ENCODE measurements at regions not wholly inside any gene's neighbourhood (a gene's known extent, or its start where the extent isn't known, plus 50 kb on each side); places are given as distances from the start of the nearest gene placed in this dataset.
"Not testable (repeated sequence)": the region's sequence is repeated elsewhere in the genome, so short reads cannot be mapped to it uniquely, and the experiment has no call there.

- no peak for DNase-seq
Observed at GRCh38 chr10:36534471-36535002, 590.9 kb upstream of the ANKRD30A start.

GRCh38 chr10:36533861-36534260 is 591.5 kb upstream of the ANKRD30A start:
- DNase-seq: no peak

- DNase-seq: no peak
Observed at GRCh38 chr10:36533316-36533715, 592.1 kb upstream of the ANKRD30A start.

GRCh38 chr10:36531621-36532020 is 593.8 kb upstream of the ANKRD30A start:
- DNase-seq: no peak

- DNase-seq: no peak
Observed at GRCh38 chr10:36526033-36526432, 599.4 kb upstream of the ANKRD30A start.

GRCh38 chr10:36524126-36524525 is 601.3 kb upstream of the ANKRD30A start:
- DNase-seq: not testable (repeated sequence)

- no peak for DNase-seq
Observed at GRCh38 chr10:36519909-36520308, 605.5 kb upstream of the ANKRD30A start.

- DNase-seq: no peak
Observed at GRCh38 chr10:36516281-36516680, 609.1 kb upstream of the ANKRD30A start.

- DNase-seq: no peak
Observed at GRCh38 chr10:36515319-36515718, 610.1 kb upstream of the ANKRD30A start.

- no peak for DNase-seq
Observed at GRCh38 chr10:36507715-36508114, 617.7 kb upstream of the ANKRD30A start.

GRCh38 chr10:36506697-36507496 is 618.5 kb upstream of the ANKRD30A start:
- no peak for DNase-seq

GRCh38 chr10:36506261-36506660 is 619.1 kb upstream of the ANKRD30A start:
- no peak for DNase-seq

- no peak for DNase-seq
Observed at GRCh38 chr10:36504758-36505157, 620.6 kb upstream of the ANKRD30A start.

- DNase-seq: no peak
Observed at GRCh38 chr10:36500266-36500665, 625.1 kb upstream of the ANKRD30A start.

- DNase-seq: no peak
Observed at GRCh38 chr10:36499693-36500092, 625.7 kb upstream of the ANKRD30A start.

- DNase-seq: no peak
Observed at GRCh38 chr10:36496758-36497157, 628.6 kb upstream of the ANKRD30A start.

GRCh38 chr10:36494371-36494770 is 631.0 kb upstream of the ANKRD30A start:
- DNase-seq: no peak

- no peak for DNase-seq
Observed at GRCh38 chr10:36493516-36493880, 631.9 kb upstream of the ANKRD30A start.

- no peak for DNase-seq
Observed at GRCh38 chr10:36492590-36493515, 632.5 kb upstream of the ANKRD30A start.

GRCh38 chr10:36491926-36492325 is 633.5 kb upstream of the ANKRD30A start:
- DNase-seq: no peak

GRCh38 chr10:36489611-36490228 is 635.7 kb upstream of the ANKRD30A start:
- no peak for DNase-seq

- DNase-seq: no peak
Observed at GRCh38 chr10:36489181-36489580, 636.2 kb upstream of the ANKRD30A start.

GRCh38 chr10:36488579-36488978 is 636.8 kb upstream of the ANKRD30A start:
- DNase-seq: no peak
